ENCODE measurements at regions not wholly inside any gene's neighbourhood (a gene's known extent, or its start where the extent isn't known, plus 50 kb on each side); places are given as distances from the start of the nearest gene placed in this dataset.

- no peak for DNase-seq (ENCODE audit: low read depth)
- no peak for TF ChIP-seq CTCF (IDR thresholded peaks at IDR 0.05; ENCODE audit: control insufficient read depth, extremely low read depth, insufficient read depth)
- no peak overlapping the region for H3K4me3 ChIP-seq (ENCODE audit: low read depth, low read length)
These were observed 190.8 kb downstream of the RNF152 start for GRCh38 chr18:61702007-61702406.

GRCh38 chr18:61699397-61700110 is 193.3 kb downstream of the RNF152 start:
- DNase-seq (ENCODE audit: low read depth): no peak
- no peak overlapping the region for H3K4me3 ChIP-seq (ENCODE audit: low read depth, low read length)
- TF ChIP-seq CTCF (IDR thresholded peaks at IDR 0.05; ENCODE audit: control insufficient read depth, extremely low read depth, insufficient read depth): no peak

GRCh38 chr18:61697306-61697909 is 195.4 kb downstream of the RNF152 start:
- TF ChIP-seq CTCF (IDR thresholded peaks at IDR 0.05; ENCODE audit: control insufficient read depth, extremely low read depth, insufficient read depth): no peak
- DNase-seq (ENCODE audit: low read depth): no peak
- no peak overlapping the region for H3K4me3 ChIP-seq (ENCODE audit: low read depth, low read length)

- no peak for TF ChIP-seq CTCF (IDR thresholded peaks at IDR 0.05; ENCODE audit: control insufficient read depth, extremely low read depth, insufficient read depth)
- H3K4me3 ChIP-seq (ENCODE audit: low read depth, low read length): no peak overlapping the region
- DNase-seq (ENCODE audit: low read depth): no peak
These were observed 198.6 kb downstream of the RNF152 start for GRCh38 chr18:61694236-61694635.

- no peak for TF ChIP-seq CTCF (IDR thresholded peaks at IDR 0.05; ENCODE audit: control insufficient read depth, extremely low read depth, insufficient read depth)
- no peak for DNase-seq (ENCODE audit: low read depth)
- H3K4me3 ChIP-seq (ENCODE audit: low read depth, low read length): no peak overlapping the region
These were observed 202.2 kb downstream of the RNF152 start for GRCh38 chr18:61690418-61691138.

GRCh38 chr18:61687317-61687716 is 205.5 kb downstream of the RNF152 start:
- H3K4me3 ChIP-seq (ENCODE audit: low read depth, low read length): no peak overlapping the region
- no peak for DNase-seq (ENCODE audit: low read depth)
- no peak for TF ChIP-seq CTCF (IDR thresholded peaks at IDR 0.05; ENCODE audit: control insufficient read depth, extremely low read depth, insufficient read depth)
